Heart left ventricle (tissue), 16 donors: ENCODE measurements at regions not wholly inside any gene's neighbourhood (a gene's known extent, or its start where the extent isn't known, plus 50 kb on each side); places are given as distances from the start of the nearest gene placed in this dataset.
A peak's percentile ranks its signal among the peaks of the same experiment; 100 is the strongest.

Experiments
- ATAC-seq, 4 donors: fragments of 200-7000 bp; cut with Tn5 transposase; one replicate each; pipeline ENCODE4 v1.9.1; 2020 to 2022; ENCODE audit warnings: moderate library complexity in 4 of 4, mild to moderate bottlenecking in 3 of 4, moderate number of reproducible peaks in 1 of 4
- DNase-seq, 5 donors: peaks; one replicate each; pipeline ENCODE4 v3.0.0-alpha.2; 2020
- H3K27ac ChIP-seq, 12 donors: fragments of 200-600 bp; sonication (generic) in 4 of 12; one replicate each; pipeline versions ENCODE4 v1.5.0 to v1.8.0; 2016 to 2022; ENCODE audit warnings: mild to moderate bottlenecking in 2 of 12
- H3K27me3 ChIP-seq, 9 donors: fragments of 200-600 bp; sonication (generic) in 2 of 9; one replicate each; pipeline versions ENCODE4 v1.5.1 to v1.8.0; 2016 to 2022; ENCODE audit warnings: mild to moderate bottlenecking in 3 of 9
- H3K36me3 ChIP-seq, 9 donors: fragments of 200-600 bp; sonication (generic) in 2 of 9; one replicate each; pipeline versions ENCODE4 v1.5.0 to v1.8.0; 2018 to 2022; ENCODE audit warnings: mild to moderate bottlenecking in 2 of 9
- H3K4me1 ChIP-seq, 12 donors: fragments of 200-600 bp; sonication (generic) in 4 of 12; one replicate each; pipeline versions ENCODE4 v1.5.0 to v1.8.0; 2016 to 2022; ENCODE audit warnings: mild to moderate bottlenecking in 3 of 12
- H3K4me3 ChIP-seq, 12 donors: fragments of 200-600 bp; sonication (generic) in 4 of 12; one replicate each; pipeline versions ENCODE4 v1.5.0 to v1.8.0; 2017 to 2022; ENCODE audit warnings: mild to moderate bottlenecking in 9 of 12, moderate library complexity in 4 of 12
- H3K9me3 ChIP-seq, 12 donors: fragments of 200-600 bp; sonication (generic) in 4 of 12; one replicate each; pipeline versions ENCODE4 v1.5.0 to v1.8.0; 2016 to 2022; ENCODE audit warnings: mild to moderate bottlenecking in 1 of 12
- POLR2A ChIP-seq, 2 donors: fragments of 450-650 bp; IDR thresholded peaks; one replicate each; pipeline ENCODE4 v1.6.1; 2017; ENCODE audit warnings: antibody characterized with exemption in 2 of 2, mild to moderate bottlenecking in 2 of 2, moderate library complexity in 2 of 2
- WGBS, 4 donors: extraction: QIAGEN DNeasy Blood & Tissue Kit in 2 of 4; methylation state at CpG; one replicate each; pipeline versions ENCODE4 v1.1.5 to v1.1.7; 2013 to 2018; 5-methylcytosine and 5-hydroxymethylcytosine counted together
- intact Hi-C, 10 donors: fragments of 100-400 bp; cut with DNase I; formaldehyde crosslinking; loops; one replicate each; pipeline versions ENCODE4 v1.11.1 to v1.14.2; 2022
- TF ChIP-seq, protein P1 (sequence below), 12 donors: fragments of 200-600 bp; sonication (generic) in 4 of 12; IDR thresholded peaks; one replicate each; pipeline versions ENCODE4 v1.5.0 to v1.8.0; 2018 to 2022; ENCODE audit warnings: antibody characterized with exemption in 12 of 12, mild to moderate bottlenecking in 5 of 12
- donor health status: ischemic (EF 13 %, LVEDD 7.1; RV severe dilation, severe dysfunction).
- donor health status: healthy with polysubstance abuse.
- donor health status: DM: no; HTN: yes; CAD: no.
- donor health status: DM: no; HTN: no; CAD: no.
- donor health status: ischemic (EF 25% LVEDD 6.9; RV normal size, moderate dysfunction).
- donor health status: ischemic (EF 25% LVEDD 5.7; RV mildly dilated, moderate dysfunction).
- donor health status: healthy.
- donor health status: DM: yes; HTN: yes; CAD: no.
- donor health status: ischemic (EF 35%, LVEDD 5.7; RV mildly dilated, moderate dysfunction).
- donor health status: nonischemic (EF 11% LVEDD 7.7; RV severe dilation, severe dysfunction).
- donor health status: DM: yes; HTN: yes; CAD: no.
- donor health status: PGD.
- donor health status: ischemic (EF 29% LVEDD 5.4; RV normal size, mild dysfunction).
- donor health status: nonischemic (EF 23%, LVEDD 6.1; RV moderate dilation, normal function).

DNA sequence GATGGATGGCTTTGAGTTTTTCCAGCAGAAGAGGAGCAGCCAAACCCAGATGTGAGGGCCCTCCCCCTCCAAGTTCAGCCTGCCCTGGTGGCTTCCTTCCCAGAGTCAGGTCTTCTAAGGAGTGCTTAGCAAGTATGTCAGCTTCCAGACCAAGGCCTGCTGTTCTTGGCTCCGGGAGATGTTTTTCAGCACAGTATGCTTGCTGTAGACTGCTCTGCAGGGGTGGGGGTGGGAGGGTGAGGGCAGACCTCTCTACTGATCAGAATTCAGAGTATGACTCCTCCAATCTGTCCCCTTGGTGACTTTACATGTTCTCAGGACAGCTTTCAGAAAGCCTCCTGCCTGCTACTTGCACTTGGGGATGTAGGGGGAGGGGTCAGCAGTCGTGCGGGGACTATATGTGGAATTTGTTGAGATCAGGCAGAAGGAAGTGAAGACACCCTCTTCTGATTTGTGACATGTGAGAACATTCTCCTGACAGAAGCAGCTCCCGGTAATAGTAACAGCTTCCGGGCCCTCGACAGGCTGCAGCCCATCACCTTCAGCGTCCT is 516.4 kb upstream of the ZMIZ1 start:
- intact Hi-C loops = no loop called here
- H3K36me3 ChIP-seq = no peaks in the 10 kb centered on the region
- WGBS, 4 donors = 24 to 37% (median 35%) methylated on average over 7 of the region's 7 CpGs

DNA sequence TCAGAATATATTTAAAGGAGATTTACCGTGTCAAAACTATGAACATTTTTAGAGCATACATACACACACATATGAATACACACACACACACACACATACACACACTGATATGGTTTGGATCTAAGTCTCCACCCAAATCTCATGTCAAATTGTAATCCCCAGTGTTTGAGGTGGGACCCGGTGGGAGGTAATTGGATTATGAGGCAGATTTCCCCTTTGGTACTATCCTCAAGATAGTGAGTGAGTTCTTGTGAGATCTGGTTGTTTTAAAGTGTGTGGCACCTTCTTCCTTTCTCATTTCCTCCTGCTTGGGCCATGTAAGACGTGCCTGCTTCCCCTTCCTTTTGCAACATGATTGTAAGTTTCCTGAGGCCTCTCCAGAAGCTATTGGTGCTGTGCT is 515.0 kb upstream of the ZMIZ1 start:
- Histone ChIP-seq H3K4me1 (peaks cover 0 to 20% (median 10%) of the 10 kb centered on the region in 12 donors), H3K27ac (no peak overlapping the region), H3K27me3 (no peaks in the 10 kb centered on the region), H3K4me3 (no peak overlapping the region), H3K36me3 (no peaks in the 10 kb centered on the region), H3K9me3 (peaks cover 0 to 11% (median 0%) of the 10 kb centered on the region in 12 donors)
- intact Hi-C loops = no loop called here
- WGBS, 4 donors = 71 to 87% (median 77%) methylated on average over 3 of the region's 3 CpGs
- no peak for ATAC-seq
- no peak for DNase-seq
- TF ChIP-seq, protein P1, sequence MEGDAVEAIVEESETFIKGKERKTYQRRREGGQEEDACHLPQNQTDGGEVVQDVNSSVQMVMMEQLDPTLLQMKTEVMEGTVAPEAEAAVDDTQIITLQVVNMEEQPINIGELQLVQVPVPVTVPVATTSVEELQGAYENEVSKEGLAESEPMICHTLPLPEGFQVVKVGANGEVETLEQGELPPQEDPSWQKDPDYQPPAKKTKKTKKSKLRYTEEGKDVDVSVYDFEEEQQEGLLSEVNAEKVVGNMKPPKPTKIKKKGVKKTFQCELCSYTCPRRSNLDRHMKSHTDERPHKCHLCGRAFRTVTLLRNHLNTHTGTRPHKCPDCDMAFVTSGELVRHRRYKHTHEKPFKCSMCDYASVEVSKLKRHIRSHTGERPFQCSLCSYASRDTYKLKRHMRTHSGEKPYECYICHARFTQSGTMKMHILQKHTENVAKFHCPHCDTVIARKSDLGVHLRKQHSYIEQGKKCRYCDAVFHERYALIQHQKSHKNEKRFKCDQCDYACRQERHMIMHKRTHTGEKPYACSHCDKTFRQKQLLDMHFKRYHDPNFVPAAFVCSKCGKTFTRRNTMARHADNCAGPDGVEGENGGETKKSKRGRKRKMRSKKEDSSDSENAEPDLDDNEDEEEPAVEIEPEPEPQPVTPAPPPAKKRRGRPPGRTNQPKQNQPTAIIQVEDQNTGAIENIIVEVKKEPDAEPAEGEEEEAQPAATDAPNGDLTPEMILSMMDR (IDR thresholded peaks at IDR 0.05) = no peak
- no peak for TF ChIP-seq POLR2A (IDR thresholded peaks at IDR 0.05)

More for the DNA sequence above, 516.4 kb upstream of the ZMIZ1 start:
- Histone ChIP-seq H3K27me3 (no peaks in the 10 kb centered on the region), H3K4me1 (peaks cover 0 to 20% (median 10%) of the 10 kb centered on the region in 12 donors), H3K9me3 (peaks cover 0 to 11% (median 0%) of the 10 kb centered on the region in 12 donors), H3K4me3 (no peak overlapping the region), H3K27ac (peak overlapping the region in 8 of 12 donors; percentile 24 to 81 (median 62))
- no peak for TF ChIP-seq POLR2A (IDR thresholded peaks at IDR 0.05)
- TF ChIP-seq, protein P1 (IDR thresholded peaks at IDR 0.05) = no peak
- ATAC-seq (peak; percentile 79 to 90 (median 86)), DNase-seq (peak in 4 of 5 donors; percentile 58 to 75 (median 64))

DNA sequence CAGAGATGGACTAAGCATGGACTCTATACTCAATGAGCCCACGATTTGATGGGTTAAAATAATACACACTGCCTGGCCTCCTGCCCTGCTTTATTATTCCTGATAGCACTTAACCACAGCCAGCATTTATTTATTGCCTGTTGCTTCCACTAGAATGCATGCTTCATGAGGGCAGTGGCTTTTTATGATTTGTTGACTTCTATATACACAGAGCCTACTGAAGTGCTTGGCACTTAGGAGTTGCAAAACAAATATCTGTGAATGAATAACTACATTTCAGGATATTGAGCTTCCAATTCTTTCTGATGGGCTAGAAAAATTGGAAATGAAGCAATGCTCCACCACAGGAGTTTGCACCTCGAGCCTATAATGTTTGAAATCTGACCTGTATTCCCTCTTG is 513.6 kb upstream of the ZMIZ1 start:
- 77 to 84% (median 81%) methylated on average over 2 of the region's 2 CpGs for WGBS, 4 donors
- Histone ChIP-seq H3K36me3 (no peaks in the 10 kb centered on the region), H3K27ac (no peak overlapping the region), H3K9me3 (peaks cover 0 to 11% (median 0%) of the 10 kb centered on the region in 12 donors), H3K27me3 (no peaks in the 10 kb centered on the region), H3K4me3 (no peak overlapping the region), H3K4me1 (peaks cover 0 to 29% (median 10%) of the 10 kb centered on the region in 12 donors)
- intact Hi-C loops = no loop called here
- no peak for ATAC-seq
- no peak for DNase-seq
- TF ChIP-seq, protein P1 (IDR thresholded peaks at IDR 0.05) = no peak
- no peak for TF ChIP-seq POLR2A (IDR thresholded peaks at IDR 0.05)

DNA sequence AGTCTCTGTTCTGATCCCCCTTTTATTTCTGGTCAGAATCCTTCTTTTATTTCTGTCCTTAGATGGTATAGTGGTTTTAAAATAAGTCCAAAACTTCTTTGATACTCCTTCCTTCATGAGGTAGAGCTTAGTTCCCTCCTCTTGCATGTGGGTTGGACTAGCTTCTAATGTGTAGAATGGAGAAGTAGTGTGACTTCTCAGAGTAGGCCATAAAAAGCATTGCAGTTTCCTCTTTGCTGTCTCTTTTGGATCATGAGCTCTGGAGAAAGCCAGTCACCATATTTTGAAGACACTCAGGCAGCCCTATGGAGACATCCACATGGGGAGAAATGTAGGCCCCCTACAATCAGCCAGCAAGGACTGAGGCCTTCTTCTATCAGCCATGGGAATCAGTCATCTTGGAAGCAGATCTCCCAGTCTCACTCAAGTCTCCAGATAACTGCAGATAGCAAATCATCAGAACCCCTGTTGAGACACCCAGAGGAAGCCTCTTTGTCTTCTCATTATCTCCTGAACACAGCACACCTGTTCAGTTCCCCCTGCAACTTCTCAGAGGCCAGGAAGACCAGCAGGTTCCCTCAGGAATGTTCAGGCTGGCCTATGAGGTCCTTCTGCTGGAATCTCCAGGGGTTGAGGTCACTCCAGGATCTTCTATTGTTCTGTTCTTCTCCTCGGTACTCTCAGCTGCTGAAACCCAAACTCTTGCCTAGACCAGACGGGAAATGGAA is 511.9 kb upstream of the ZMIZ1 start:
- Histone ChIP-seq H3K27ac (no peak overlapping the region), H3K27me3 (no peaks in the 10 kb centered on the region), H3K4me1 (peaks cover 0 to 24% (median 8%) of the 10 kb centered on the region in 12 donors), H3K4me3 (no peak overlapping the region), H3K36me3 (no peaks in the 10 kb centered on the region), H3K9me3 (peaks cover 0 to 11% (median 0%) of the 10 kb centered on the region in 12 donors)
- TF ChIP-seq, protein P1 (IDR thresholded peaks at IDR 0.05) = no peak
- TF ChIP-seq POLR2A (IDR thresholded peaks at IDR 0.05) = no peak
- no peak for ATAC-seq
- 86 to 94% (median 90%) methylated on average over 2 of the region's 2 CpGs for WGBS, 4 donors
- DNase-seq = no peak
- intact Hi-C loops = no loop called here
